ENCODE measurements at regions not wholly inside any gene's neighbourhood (a gene's known extent, or its start where the extent isn't known, plus 50 kb on each side); places are given as distances from the start of the nearest gene placed in this dataset.

DNA sequence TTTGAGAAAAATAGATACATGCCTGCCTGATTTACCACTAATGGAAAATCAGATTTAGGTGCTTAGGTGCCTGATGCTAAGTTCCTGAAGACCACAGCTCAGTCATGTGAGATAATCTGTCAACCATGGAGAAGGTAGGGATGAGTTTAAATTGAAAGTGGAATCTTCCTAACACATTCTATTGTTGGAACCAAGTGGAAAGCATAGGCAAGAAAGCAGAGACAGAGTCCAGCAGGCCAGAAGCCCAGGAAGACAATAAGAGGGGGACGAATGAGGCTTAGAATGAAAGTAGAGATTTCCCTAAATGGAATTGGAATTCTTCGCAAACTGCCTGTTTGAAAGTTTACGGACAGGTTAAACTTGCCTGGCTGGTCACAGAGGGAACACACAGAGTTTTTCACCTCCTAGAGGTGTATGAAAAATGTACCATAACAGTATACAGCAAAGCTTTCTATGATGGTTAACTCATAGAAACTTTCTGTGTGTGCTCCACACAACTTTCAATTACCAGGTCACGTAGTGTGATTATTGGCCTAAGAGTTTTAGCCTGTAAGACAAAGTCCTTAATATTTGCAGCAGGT is 453.8 kb upstream of the KCNMB2 start:
- DNase-seq (ENCODE audit: low spot score), result no peak
- TF ChIP-seq, protein P1, sequence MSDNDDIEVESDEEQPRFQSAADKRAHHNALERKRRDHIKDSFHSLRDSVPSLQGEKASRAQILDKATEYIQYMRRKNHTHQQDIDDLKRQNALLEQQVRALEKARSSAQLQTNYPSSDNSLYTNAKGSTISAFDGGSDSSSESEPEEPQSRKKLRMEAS (IDR thresholded peaks at IDR 0.05), result no peak
- TF ChIP-seq, protein P2, sequence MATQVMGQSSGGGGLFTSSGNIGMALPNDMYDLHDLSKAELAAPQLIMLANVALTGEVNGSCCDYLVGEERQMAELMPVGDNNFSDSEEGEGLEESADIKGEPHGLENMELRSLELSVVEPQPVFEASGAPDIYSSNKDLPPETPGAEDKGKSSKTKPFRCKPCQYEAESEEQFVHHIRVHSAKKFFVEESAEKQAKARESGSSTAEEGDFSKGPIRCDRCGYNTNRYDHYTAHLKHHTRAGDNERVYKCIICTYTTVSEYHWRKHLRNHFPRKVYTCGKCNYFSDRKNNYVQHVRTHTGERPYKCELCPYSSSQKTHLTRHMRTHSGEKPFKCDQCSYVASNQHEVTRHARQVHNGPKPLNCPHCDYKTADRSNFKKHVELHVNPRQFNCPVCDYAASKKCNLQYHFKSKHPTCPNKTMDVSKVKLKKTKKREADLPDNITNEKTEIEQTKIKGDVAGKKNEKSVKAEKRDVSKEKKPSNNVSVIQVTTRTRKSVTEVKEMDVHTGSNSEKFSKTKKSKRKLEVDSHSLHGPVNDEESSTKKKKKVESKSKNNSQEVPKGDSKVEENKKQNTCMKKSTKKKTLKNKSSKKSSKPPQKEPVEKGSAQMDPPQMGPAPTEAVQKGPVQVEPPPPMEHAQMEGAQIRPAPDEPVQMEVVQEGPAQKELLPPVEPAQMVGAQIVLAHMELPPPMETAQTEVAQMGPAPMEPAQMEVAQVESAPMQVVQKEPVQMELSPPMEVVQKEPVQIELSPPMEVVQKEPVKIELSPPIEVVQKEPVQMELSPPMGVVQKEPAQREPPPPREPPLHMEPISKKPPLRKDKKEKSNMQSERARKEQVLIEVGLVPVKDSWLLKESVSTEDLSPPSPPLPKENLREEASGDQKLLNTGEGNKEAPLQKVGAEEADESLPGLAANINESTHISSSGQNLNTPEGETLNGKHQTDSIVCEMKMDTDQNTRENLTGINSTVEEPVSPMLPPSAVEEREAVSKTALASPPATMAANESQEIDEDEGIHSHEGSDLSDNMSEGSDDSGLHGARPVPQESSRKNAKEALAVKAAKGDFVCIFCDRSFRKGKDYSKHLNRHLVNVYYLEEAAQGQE (IDR thresholded peaks at IDR 0.05), result no peak
- no peak for TF ChIP-seq EGR1 (IDR thresholded peaks at IDR 0.05; ENCODE audit: low read depth in 2 of 2)
- no peak for TF ChIP-seq RXRA (IDR thresholded peaks at IDR 0.05)
- TF ChIP-seq FOXA2 (IDR thresholded peaks at IDR 0.05), result no peak
- TF ChIP-seq, protein P3, sequence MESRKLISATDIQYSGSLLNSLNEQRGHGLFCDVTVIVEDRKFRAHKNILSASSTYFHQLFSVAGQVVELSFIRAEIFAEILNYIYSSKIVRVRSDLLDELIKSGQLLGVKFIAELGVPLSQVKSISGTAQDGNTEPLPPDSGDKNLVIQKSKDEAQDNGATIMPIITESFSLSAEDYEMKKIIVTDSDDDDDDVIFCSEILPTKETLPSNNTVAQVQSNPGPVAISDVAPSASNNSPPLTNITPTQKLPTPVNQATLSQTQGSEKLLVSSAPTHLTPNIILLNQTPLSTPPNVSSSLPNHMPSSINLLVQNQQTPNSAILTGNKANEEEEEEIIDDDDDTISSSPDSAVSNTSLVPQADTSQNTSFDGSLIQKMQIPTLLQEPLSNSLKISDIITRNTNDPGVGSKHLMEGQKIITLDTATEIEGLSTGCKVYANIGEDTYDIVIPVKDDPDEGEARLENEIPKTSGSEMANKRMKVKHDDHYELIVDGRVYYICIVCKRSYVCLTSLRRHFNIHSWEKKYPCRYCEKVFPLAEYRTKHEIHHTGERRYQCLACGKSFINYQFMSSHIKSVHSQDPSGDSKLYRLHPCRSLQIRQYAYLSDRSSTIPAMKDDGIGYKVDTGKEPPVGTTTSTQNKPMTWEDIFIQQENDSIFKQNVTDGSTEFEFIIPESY (IDR thresholded peaks at IDR 0.05), result no peak
- TF ChIP-seq HNF4A (conservative IDR thresholded peaks at IDR 0.05), result no peak
- no peak for TF ChIP-seq TAF1 (conservative IDR thresholded peaks at IDR 0.05)
- TF ChIP-seq RAD21 (IDR thresholded peaks at IDR 0.05), result no peak
- TF ChIP-seq GABPA (IDR thresholded peaks at IDR 0.05 in 1 of 2, conservative IDR thresholded peaks at IDR 0.05 in 1 of 2), result no peak
- no peak for TF ChIP-seq HNF4G (IDR thresholded peaks at IDR 0.05)
- no peak for TF ChIP-seq FOXA1 (IDR thresholded peaks at IDR 0.05)
- no peak for TF ChIP-seq JUND (IDR thresholded peaks at IDR 0.05)
- TF ChIP-seq SP1 (IDR thresholded peaks at IDR 0.05), result no peak
- TF ChIP-seq, protein P4, sequence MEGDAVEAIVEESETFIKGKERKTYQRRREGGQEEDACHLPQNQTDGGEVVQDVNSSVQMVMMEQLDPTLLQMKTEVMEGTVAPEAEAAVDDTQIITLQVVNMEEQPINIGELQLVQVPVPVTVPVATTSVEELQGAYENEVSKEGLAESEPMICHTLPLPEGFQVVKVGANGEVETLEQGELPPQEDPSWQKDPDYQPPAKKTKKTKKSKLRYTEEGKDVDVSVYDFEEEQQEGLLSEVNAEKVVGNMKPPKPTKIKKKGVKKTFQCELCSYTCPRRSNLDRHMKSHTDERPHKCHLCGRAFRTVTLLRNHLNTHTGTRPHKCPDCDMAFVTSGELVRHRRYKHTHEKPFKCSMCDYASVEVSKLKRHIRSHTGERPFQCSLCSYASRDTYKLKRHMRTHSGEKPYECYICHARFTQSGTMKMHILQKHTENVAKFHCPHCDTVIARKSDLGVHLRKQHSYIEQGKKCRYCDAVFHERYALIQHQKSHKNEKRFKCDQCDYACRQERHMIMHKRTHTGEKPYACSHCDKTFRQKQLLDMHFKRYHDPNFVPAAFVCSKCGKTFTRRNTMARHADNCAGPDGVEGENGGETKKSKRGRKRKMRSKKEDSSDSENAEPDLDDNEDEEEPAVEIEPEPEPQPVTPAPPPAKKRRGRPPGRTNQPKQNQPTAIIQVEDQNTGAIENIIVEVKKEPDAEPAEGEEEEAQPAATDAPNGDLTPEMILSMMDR (IDR thresholded peaks at IDR 0.05; ENCODE audit: low read depth, low read length, missing input control), result no peak
- TF ChIP-seq NR2F2 (IDR thresholded peaks at IDR 0.05), result no peak
- H3K27me3 ChIP-seq (ENCODE audit: control insufficient read depth in 4 of 4, insufficient read depth in 4 of 4, low read length in 3 of 4), result no peaks in the 10 kb centered on the region
- WGBS, result 93% methylated on average over 4 of the region's 4 CpGs
- H3K9me3 ChIP-seq (ENCODE audit: control insufficient read depth in 4 of 4, low read length in 3 of 4), result no peaks in the 10 kb centered on the region
- H3K27ac ChIP-seq (ENCODE audit: low read depth in 1 of 2, low read length in 2 of 2), result no peak overlapping the region
- no peak overlapping the region for H3K4me3 ChIP-seq (ENCODE audit: low read depth in 1 of 3, low read length in 3 of 3)
- no peaks in the 10 kb centered on the region for H3K36me3 ChIP-seq (ENCODE audit: control insufficient read depth in 4 of 4, insufficient read depth in 3 of 4, low read depth in 1 of 4, low read length in 3 of 4)
- H3K4me1 ChIP-seq (ENCODE audit: control insufficient read depth in 4 of 4, insufficient read depth in 4 of 4, low read length in 3 of 4), result peaks cover 0 to 19% (median 12%) of the 10 kb centered on the region in 4 donors
- H3K9ac ChIP-seq (ENCODE audit: low read depth in 1 of 2, low read length in 2 of 2), result no peak overlapping the region
